Cardiac fibroblast (primary cell): ENCODE measurements at regions not wholly inside any gene's neighbourhood (a gene's known extent, or its start where the extent isn't known, plus 50 kb on each side); places are given as distances from the start of the nearest gene placed in this dataset.

Experiments
- DNase-seq, 2 donors: peaks; one replicate each; pipeline versions ENCODE4 v3.0.0 to v3.0.0-alpha.2; 2010; ENCODE audit warnings: low read depth in 2 of 2
- H3K4me3 ChIP-seq, 2 donors: replicated peaks in 1 of 2; 1 replicate in 1 of 2; 2 replicates in 1 of 2; pipeline ENCODE4 v1.5.1; 2011; ENCODE audit warnings: low read depth in 2 of 2, low read length in 2 of 2, mild to moderate bottlenecking in 2 of 2, moderate library complexity in 1 of 2
- TF ChIP-seq, protein P1 (sequence below): IDR thresholded peaks from one replicate; pipeline ENCODE4 v1.5.1; 2011; ENCODE audit warnings: low read depth, mild to moderate bottlenecking, low read length, inconsistent platforms

DNA sequence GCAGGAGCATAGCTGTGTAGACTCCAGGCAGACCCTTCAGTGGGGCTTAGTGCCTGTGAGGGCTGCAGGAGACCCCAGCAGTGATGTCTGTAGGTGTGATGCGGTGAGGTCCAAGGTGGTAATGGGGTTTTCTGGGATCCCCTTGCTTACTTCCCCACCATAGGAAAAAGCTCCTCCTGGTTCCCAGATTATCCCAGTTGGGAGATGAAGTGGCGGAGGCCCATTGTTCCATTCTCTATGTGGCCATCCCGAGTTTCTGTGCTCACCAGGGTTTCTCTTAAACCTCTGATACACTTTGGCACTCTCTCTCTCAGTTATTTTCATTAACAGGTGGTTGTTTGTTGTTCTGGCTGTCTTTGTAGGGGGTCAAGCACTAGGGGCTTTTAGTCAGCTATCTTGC is 146.7 kb upstream of the IGF1R start:
- DNase-seq = no peak
- H3K4me3 ChIP-seq = no peak overlapping the region
- TF ChIP-seq, protein P1, sequence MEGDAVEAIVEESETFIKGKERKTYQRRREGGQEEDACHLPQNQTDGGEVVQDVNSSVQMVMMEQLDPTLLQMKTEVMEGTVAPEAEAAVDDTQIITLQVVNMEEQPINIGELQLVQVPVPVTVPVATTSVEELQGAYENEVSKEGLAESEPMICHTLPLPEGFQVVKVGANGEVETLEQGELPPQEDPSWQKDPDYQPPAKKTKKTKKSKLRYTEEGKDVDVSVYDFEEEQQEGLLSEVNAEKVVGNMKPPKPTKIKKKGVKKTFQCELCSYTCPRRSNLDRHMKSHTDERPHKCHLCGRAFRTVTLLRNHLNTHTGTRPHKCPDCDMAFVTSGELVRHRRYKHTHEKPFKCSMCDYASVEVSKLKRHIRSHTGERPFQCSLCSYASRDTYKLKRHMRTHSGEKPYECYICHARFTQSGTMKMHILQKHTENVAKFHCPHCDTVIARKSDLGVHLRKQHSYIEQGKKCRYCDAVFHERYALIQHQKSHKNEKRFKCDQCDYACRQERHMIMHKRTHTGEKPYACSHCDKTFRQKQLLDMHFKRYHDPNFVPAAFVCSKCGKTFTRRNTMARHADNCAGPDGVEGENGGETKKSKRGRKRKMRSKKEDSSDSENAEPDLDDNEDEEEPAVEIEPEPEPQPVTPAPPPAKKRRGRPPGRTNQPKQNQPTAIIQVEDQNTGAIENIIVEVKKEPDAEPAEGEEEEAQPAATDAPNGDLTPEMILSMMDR = no peak

DNA sequence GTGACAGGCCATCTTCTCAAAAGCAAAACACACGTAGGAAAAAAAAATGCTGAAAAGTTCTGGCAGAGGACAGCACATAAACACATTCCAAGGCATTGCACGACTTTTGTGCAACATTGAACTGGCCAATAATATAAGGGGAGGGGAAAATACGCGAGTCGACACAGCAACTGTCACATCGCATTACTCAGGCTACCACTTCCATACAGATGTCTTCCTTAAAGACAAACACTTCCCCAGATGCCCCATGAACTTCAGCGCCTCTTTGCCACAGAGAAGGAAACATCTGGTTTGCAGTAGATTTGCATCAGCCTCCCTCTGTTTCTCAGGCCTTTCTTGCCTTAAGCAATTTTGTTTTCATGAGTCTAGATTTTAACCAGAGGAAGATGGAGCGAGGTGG is 144.4 kb upstream of the IGF1R start:
- TF ChIP-seq, protein P1 = no peak
- peak; percentile 15 to 40 for DNase-seq
- H3K4me3 ChIP-seq = no peak overlapping the region

DNA sequence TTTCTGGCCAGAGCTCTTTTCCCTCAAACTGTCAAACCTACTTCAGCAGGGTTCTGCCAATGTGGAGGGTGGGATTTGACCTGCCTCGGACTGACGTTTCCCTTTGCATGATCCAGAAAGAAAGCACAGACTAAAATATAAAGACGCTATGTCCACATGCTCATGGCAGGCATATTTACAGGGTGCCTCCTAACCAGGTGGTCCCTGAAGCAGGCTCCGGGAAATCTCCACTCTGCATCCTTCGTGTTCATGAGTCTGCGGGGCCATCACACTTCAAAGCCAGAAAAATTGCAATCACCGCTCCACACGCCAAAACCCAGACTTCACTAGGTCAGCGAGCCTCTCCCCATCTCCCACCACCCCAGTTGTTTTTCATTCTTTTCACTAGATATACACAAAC is 143.3 kb upstream of the IGF1R start:
- DNase-seq = no peak
- TF ChIP-seq, protein P1 = no peak
- H3K4me3 ChIP-seq = no peak overlapping the region

GRCh38 chr15:98505611-98506031 is 142.7 kb upstream of the IGF1R start:
- DNase-seq = no peak
- TF ChIP-seq, protein P1 = no peak
- H3K4me3 ChIP-seq = no peak overlapping the region

GRCh38 chr15:98506172-98506571 is 142.2 kb upstream of the IGF1R start:
- DNase-seq = no peak
- TF ChIP-seq, protein P1 = no peak
- H3K4me3 ChIP-seq = no peak overlapping the region

- TF ChIP-seq, protein P1 = no peak
- peak in 1 of 2 donors; percentile 6 for DNase-seq
- H3K4me3 ChIP-seq = no peak overlapping the region
Measured at GRCh38 chr15:98506711-98507110, 141.6 kb upstream of the IGF1R start.

- no peak overlapping the region for H3K4me3 ChIP-seq
- DNase-seq = no peak
- TF ChIP-seq, protein P1 = no peak
Measured at GRCh38 chr15:98513428-98513986, 134.8 kb upstream of the IGF1R start.
